Muscle of leg (tissue), 3 donors: ENCODE measurements at regions not wholly inside any gene's neighbourhood (a gene's known extent, or its start where the extent isn't known, plus 50 kb on each side); places are given as distances from the start of the nearest gene placed in this dataset.
A peak's percentile ranks its signal among the peaks of the same experiment; 100 is the strongest.
"Not testable (repeated sequence)": the region's sequence is repeated elsewhere in the genome, so short reads cannot be mapped to it uniquely, and the experiment has no call there.

Experiments
- DNase-seq: peaks from one replicate; pipeline ENCODE4 v3.0.0; 2013
- H3K27ac ChIP-seq: one replicate; pipeline ENCODE4 v1.5.1; 2013; ENCODE audit warnings: mild to moderate bottlenecking, low read length, control low read depth
- H3K27me3 ChIP-seq: one replicate; pipeline ENCODE4 v1.6.1; 2013; ENCODE audit warnings: low read length; ENCODE audit not compliant: control insufficient read depth, insufficient read depth
- H3K36me3 ChIP-seq: one replicate; pipeline ENCODE4 v1.6.1; 2013; ENCODE audit warnings: low read length; ENCODE audit not compliant: control insufficient read depth, insufficient read depth
- H3K4me1 ChIP-seq: one replicate; pipeline ENCODE4 v1.6.1; 2013; ENCODE audit warnings: low read length; ENCODE audit not compliant: control insufficient read depth, insufficient read depth
- H3K4me3 ChIP-seq: one replicate; pipeline ENCODE4 v1.5.1; 2013; ENCODE audit warnings: low read length, control low read depth
- H3K9me3 ChIP-seq: replicated peaks from 2 replicates; pipeline ENCODE4 v1.6.1; 2013; ENCODE audit warnings: low read depth, low read length; ENCODE audit not compliant: control insufficient read depth
- WGBS: methylation state at CpG from one replicate; pipeline ENCODE4 v1.1.5; 2013; ENCODE audit warnings: missing lambda C conversion rate; ENCODE audit not compliant: insufficient coverage; 5-methylcytosine and 5-hydroxymethylcytosine counted together

DNA sequence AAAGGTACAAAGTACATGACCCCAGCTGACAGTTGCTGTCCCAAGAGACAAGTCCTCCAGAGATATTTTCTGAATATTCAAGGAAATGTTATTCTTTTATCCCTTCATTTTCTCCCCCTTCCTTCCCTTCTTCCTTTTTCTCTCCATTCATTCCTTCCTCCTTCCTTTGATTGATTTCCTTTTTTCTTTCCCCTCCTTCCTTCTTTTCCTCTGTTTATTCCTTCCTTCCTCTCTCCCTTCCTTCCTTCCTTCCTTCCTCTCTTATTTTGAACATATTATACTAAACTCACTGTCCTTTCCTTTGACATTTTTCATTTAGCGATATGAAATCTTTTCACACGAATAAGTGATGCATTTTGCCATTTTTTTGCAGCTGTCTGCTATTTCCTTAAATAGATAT is 73.2 kb upstream of the HDDC2 start:
- no CpG with 5 or more reads among the region's 2 CpGs for WGBS
- no peak overlapping the region for H3K27ac ChIP-seq
- no peak for DNase-seq
- no peaks in the 10 kb centered on the region for H3K36me3 ChIP-seq
- no peaks in the 10 kb centered on the region for H3K27me3 ChIP-seq
- no peak overlapping the region for H3K4me3 ChIP-seq
- no peaks in the 10 kb centered on the region for H3K9me3 ChIP-seq
- no peaks in the 10 kb centered on the region for H3K4me1 ChIP-seq

DNA sequence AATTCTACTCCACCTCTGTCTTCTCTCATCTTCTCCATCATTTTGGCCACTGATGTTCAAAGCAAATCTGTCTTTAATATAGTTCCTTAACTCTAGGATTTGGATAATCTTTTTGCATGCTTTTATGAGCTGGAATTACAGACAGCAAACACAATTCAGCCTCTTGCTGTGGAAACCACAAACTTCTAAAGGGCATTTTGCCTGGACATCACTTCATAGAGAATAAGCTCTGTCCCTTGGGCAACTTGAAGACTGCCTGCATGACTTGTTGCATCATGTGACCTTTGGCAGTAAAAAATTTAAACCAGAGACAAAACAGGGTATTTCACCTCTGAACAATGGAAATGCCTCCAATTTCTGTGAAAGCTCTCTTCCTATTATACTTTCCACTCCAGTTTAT is 74.1 kb upstream of the HDDC2 start:
- Histone ChIP-seq H3K36me3 (no peaks in the 10 kb centered on the region), H3K4me3 (no peak overlapping the region), H3K27me3 (no peaks in the 10 kb centered on the region), H3K27ac (no peak overlapping the region), H3K9me3 (no peaks in the 10 kb centered on the region), H3K4me1 (no peaks in the 10 kb centered on the region)
- no peak for DNase-seq

DNA sequence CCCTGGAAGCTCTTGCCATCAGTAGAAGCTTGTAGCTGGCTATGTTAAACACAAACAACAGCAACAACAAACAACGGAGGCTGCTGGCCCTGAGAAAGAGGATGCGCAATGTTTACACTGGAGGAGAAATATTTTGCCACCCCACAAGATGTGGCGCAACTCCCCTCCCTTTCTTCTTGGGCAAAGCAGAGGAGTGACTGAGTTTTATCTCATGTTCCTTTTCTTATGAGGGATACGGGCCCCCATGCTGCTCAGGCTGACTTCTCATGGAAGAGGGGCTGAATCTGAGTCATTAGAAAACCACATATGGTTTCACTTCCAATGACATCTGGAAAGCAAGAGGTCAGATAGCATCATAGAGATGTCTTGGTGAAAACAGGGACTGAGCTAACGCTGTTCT is 75.9 kb upstream of the HDDC2 start:
- 20% methylated on average over 1 of the region's 5 CpGs for WGBS

DNA sequence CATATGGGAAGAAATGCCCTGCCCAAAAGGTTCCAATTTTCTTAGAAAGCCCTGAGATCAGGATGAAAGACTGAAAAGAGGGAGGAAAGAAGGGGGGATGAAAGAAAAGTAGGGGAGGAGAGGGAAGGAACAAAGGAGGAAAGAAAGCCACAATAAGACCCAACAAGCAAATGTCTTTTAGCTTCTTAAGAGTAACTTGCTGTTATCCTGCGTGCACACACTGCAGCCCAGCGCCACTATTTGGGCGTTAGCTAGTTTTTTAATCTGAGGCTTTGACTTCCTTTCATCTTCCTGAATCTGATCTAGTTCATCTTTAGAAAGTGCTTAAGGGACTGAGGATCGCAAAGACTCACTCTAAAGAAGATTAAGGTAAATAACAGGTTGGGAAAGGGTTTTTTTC is 77.4 kb upstream of the HDDC2 start:
- no peak overlapping the region for H3K27ac ChIP-seq
- no CpG with 5 or more reads among the region's 4 CpGs for WGBS
- H3K4me3 ChIP-seq: no peak overlapping the region
- no peak for DNase-seq
- no peaks in the 10 kb centered on the region for H3K27me3 ChIP-seq
- no peaks in the 10 kb centered on the region for H3K4me1 ChIP-seq
- H3K9me3 ChIP-seq: no peaks in the 10 kb centered on the region
- no peaks in the 10 kb centered on the region for H3K36me3 ChIP-seq

More for the DNA sequence above, 75.9 kb upstream of the HDDC2 start:
- H3K9me3 ChIP-seq: no peaks in the 10 kb centered on the region
- H3K27me3 ChIP-seq: no peaks in the 10 kb centered on the region
- H3K4me1 ChIP-seq: no peaks in the 10 kb centered on the region
- H3K27ac ChIP-seq: no peak overlapping the region
- DNase-seq: peak; percentile 64
- no peaks in the 10 kb centered on the region for H3K36me3 ChIP-seq
- H3K4me3 ChIP-seq: no peak overlapping the region

DNA sequence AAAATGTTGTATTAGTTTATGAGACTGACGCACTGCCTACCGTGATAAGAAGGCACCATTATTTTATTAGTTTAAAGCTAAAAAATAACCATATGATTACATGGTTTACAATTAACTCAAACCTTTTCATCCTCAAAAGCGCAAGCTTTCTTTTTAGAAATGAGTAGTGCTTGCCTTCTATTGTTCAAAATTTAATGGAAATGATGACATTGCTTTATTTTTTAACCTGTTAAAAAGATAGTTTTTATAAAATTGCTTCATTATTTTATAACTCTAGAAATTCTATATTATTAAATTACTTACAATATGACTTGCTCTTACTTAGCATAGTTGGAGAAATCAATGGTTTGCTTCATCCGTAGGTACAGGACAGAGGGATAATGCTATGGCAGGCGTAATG is 78.7 kb upstream of the HDDC2 start:
- H3K27me3 ChIP-seq: no peaks in the 10 kb centered on the region
- WGBS: 100% methylated on average over 2 of the region's 5 CpGs
- no peaks in the 10 kb centered on the region for H3K36me3 ChIP-seq
- no peaks in the 10 kb centered on the region for H3K9me3 ChIP-seq
- no peak overlapping the region for H3K27ac ChIP-seq
- no peak overlapping the region for H3K4me3 ChIP-seq
- no peak for DNase-seq
- H3K4me1 ChIP-seq: no peaks in the 10 kb centered on the region

DNA sequence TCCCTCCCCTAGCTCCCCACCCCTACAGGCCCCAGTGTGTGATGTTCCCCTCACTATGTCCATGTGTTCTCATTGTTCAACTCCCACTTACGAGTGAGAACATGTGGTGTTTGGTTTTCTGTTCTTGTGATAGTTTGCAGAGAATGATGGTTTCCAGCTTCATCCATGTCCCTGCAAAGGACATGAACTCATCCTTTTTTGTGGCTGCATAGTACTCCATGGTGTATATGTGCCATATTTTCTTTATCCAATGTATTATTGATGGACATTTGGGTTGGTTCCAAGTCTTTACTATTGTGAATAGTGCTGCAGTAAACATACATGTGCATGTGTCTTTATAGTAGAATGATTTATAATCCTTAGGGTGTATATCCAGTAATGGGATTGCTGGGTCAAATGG is 84.6 kb upstream of the HDDC2 start:
- WGBS: no CpG with 5 or more reads among the region's 1 CpG
- H3K9me3 ChIP-seq, H3K36me3 ChIP-seq, DNase-seq, H3K27me3 ChIP-seq, H3K27ac ChIP-seq, H3K4me1 ChIP-seq, H3K4me3 ChIP-seq: not testable (repeated sequence)

DNA sequence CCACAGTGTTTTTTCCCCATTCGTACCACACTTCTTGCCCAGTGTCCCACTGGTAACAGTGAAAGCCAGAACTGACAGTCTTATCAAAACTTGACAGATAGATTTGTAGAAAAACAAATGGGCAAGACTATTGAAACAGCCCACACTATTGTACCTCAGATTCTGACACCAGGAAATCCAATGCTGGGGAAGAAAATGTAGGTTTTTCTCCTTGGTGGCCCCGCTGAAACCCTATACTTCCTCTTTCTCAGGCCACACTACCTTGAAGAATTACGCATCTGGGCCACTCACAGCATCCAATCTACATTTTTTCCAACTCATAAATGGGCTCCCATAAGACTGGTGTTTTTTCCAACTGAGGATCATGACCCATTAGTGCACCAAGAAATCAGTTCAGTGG is 90.9 kb upstream of the HDDC2 start:
- Histone ChIP-seq H3K4me3 (no peak overlapping the region), H3K4me1 (no peaks in the 10 kb centered on the region), H3K36me3 (no peaks in the 10 kb centered on the region), H3K27me3 (no peaks in the 10 kb centered on the region), H3K9me3 (peaks cover 3% of the 10 kb centered on the region), H3K27ac (no peak overlapping the region)
- WGBS: 67% methylated on average over 3 of the region's 3 CpGs
- no peak for DNase-seq

DNA sequence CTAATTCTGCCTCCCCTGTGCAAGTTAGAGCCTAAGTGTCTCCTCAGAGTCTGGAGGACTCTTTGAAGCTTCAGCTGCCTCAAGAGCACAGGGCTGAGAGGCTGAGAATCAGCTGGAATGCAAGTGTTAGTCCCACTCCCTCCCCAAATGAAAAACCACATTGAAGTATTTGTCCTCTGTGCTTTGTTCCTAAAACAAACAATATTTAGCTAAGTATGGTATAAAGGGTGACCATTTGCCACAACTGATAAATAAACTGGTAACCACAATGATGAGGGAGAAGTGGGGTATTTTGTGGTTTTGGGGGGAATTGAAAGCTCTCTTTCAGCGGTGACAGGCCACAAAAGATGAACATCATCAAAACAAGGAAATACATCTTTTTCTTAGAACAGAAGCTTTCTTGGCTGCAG is 91.7 kb upstream of the HDDC2 start:
- no CpG with 5 or more reads among the region's 1 CpG for WGBS
- H3K27ac ChIP-seq: no peak overlapping the region
- H3K4me3 ChIP-seq: no peak overlapping the region
- H3K36me3 ChIP-seq: no peaks in the 10 kb centered on the region
- DNase-seq: no peak
- peaks cover 3% of the 10 kb centered on the region for H3K9me3 ChIP-seq
- no peaks in the 10 kb centered on the region for H3K27me3 ChIP-seq
- no peaks in the 10 kb centered on the region for H3K4me1 ChIP-seq

DNA sequence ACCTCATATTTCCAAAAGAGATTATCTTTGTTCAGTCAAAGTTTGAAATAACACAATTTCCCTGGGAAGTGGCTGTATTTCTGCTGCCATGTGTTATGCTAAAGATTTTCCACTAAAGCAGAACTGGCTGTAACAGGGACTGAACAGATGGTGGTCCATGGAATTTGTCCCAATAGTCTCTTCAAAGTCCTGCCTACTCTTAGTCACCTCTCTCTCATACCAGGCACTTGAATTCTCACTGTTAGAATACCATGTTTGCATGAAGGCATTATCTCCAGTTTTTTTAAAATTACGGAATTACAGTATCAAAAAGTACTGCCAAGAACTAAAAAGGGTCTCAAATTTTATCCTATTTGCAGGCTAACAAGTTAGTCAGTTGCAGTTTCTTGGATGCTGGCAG is 105.0 kb upstream of the HDDC2 start:
- no peaks in the 10 kb centered on the region for H3K9me3 ChIP-seq
- H3K27ac ChIP-seq: no peak overlapping the region
- no peaks in the 10 kb centered on the region for H3K4me1 ChIP-seq
- no peak for DNase-seq
- no peak overlapping the region for H3K4me3 ChIP-seq
- WGBS: no CpG with 5 or more reads among the region's 1 CpG
- no peaks in the 10 kb centered on the region for H3K27me3 ChIP-seq
- H3K36me3 ChIP-seq: no peaks in the 10 kb centered on the region

DNA sequence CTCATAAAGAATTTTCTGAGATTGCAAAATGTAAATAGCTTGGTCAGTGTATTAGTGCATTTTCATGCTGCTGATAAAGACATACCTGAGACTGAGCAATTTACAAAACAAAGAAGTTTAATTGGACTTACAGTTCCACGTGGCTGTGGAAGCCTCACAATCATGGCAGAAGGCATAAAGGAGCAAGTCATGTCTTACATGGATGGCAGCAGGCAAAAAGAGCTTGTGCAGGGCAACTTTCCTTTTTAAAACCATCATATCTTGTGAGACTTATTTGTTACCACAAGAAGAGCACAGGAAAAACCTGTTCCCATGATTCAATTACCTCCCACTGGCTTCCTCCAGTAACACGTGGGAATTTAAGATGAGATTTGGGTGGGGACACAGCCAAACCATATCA is 112.7 kb upstream of the HDDC2 start:
- no CpG with 5 or more reads among the region's 2 CpGs for WGBS

DNA sequence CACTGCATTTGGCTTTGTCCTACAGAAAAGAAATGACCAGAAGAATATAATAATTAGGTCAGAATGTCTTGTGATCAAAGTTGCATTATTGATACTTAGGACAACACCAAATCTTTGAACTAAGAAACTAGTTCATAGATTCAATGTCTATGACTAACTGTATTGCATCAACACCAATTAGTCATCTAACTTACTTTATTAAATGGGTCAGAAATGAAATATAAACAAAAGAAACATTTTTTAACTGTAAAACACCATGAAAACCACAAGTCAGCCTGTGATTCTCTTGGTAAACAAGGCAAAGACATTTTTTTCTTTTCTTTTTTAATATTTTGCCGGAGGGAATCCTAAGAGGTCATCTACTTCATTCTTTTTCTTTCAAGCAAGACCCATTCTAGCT is 114.1 kb upstream of the HDDC2 start:
- no peak overlapping the region for H3K4me3 ChIP-seq
- H3K27ac ChIP-seq: no peak overlapping the region
- whole genome bisulfite sequencing: no CpG with 5 or more reads among the region's 1 CpG
- H3K27me3 ChIP-seq: no peaks in the 10 kb centered on the region
- H3K36me3 ChIP-seq: no peaks in the 10 kb centered on the region
- no peak for DNase-seq
- H3K9me3 ChIP-seq: no peaks in the 10 kb centered on the region
- H3K4me1 ChIP-seq: no peaks in the 10 kb centered on the region

More for the DNA sequence above, 112.7 kb upstream of the HDDC2 start:
- Histone ChIP-seq H3K36me3 (no peaks in the 10 kb centered on the region), H3K9me3 (no peaks in the 10 kb centered on the region), H3K4me3 (no peak overlapping the region), H3K4me1 (no peaks in the 10 kb centered on the region), H3K27me3 (no peaks in the 10 kb centered on the region), H3K27ac (no peak overlapping the region)
- no peak for DNase-seq
